ENCODE measurements at regions not wholly inside any gene's neighbourhood (a gene's known extent, or its start where the extent isn't known, plus 50 kb on each side); places are given as distances from the start of the nearest gene placed in this dataset.

- TF ChIP-seq SOX15 (CRISPR knock-in tag; IDR thresholded peaks at IDR 0.05) (no peak), TEAD1 (CRISPR knock-in tag; IDR thresholded peaks at IDR 0.05) (no peak), ZBTB21 (CRISPR knock-in tag; IDR thresholded peaks at IDR 0.05; ENCODE audit: borderline replicate concordance) (no peak), NFYB (CRISPR knock-in tag; conservative IDR thresholded peaks at IDR 0.05; ENCODE audit: low read depth) (no peak), GRHL2 (CRISPR knock-in tag; IDR thresholded peaks at IDR 0.05; ENCODE audit: insufficient replicate concordance, severe bottlenecking) (no peak), NFE2L1 (CRISPR knock-in tag; IDR thresholded peaks at IDR 0.05) (no peak), E2F1 (CRISPR knock-in tag; IDR thresholded peaks at IDR 0.05) (no peak), TEAD4 (CRISPR knock-in tag; IDR thresholded peaks at IDR 0.05) (no peak), ZNF138 (CRISPR knock-in tag; conservative IDR thresholded peaks at IDR 0.05) (no peak)
Observed at GRCh38 chr16:9363520-9363919, 272.1 kb downstream of the HAPSTR1 start (continued).

GRCh38 chr16:9364721-9365369 lies 273.4 kb downstream of the HAPSTR1 start:
- Mint-ChIP-seq H3K4me1 (peaks cover 8% of the 10 kb centered on the region), H3K9me3 (peaks cover 12% of the 10 kb centered on the region; the same call in 1 of the 2 replicates), H3K27me3 (ENCODE audit: low read depth) (no peaks in the 10 kb centered on the region; the same call in 1 of the 2 replicates), H3K36me3 (no peaks in the 10 kb centered on the region), H3K27ac (no peak overlapping the region; the same call in 1 of the 2 replicates), H3K4me3 (no peak overlapping the region)
- CTCF ChIA-PET, result no interaction called here
- POLR2A ChIA-PET, result no interaction called here
- no peak for TF ChIP-seq GRHL2 (CRISPR knock-in tag; IDR thresholded peaks at IDR 0.05; ENCODE audit: insufficient replicate concordance, severe bottlenecking)
- TF ChIP-seq NFE2L1 (CRISPR knock-in tag; IDR thresholded peaks at IDR 0.05), result no peak
- TF ChIP-seq STAT6 (CRISPR knock-in tag; conservative IDR thresholded peaks at IDR 0.05; ENCODE audit: low read depth), result no peak
- TF ChIP-seq ZNF263 (CRISPR knock-in tag; IDR thresholded peaks at IDR 0.05; ENCODE audit: low read depth), result no peak
- no peak for TF ChIP-seq IRF1 (CRISPR knock-in tag; IDR thresholded peaks at IDR 0.05)
- no peak for TF ChIP-seq ZNF121 (CRISPR knock-in tag; IDR thresholded peaks at IDR 0.05)
- TF ChIP-seq TP53 (CRISPR knock-in tag; IDR thresholded peaks at IDR 0.05), result no peak
- ATAC-seq, result no peak
- DNase-seq (ENCODE audit: low spot score), result no peak

- peaks cover 13% of the 10 kb centered on the region for H3K4me1 Mint-ChIP-seq
- peaks cover 12% of the 10 kb centered on the region; the same call in 1 of the 2 replicates for H3K9me3 Mint-ChIP-seq
- H3K27me3 Mint-ChIP-seq (ENCODE audit: low read depth), result no peaks in the 10 kb centered on the region; the same call in none of the 2 replicates
- no peaks in the 10 kb centered on the region for H3K36me3 Mint-ChIP-seq
- POLR2A ChIA-PET, result no interaction called here
- no peak overlapping the region for H3K27ac Mint-ChIP-seq
- no peak overlapping the region for H3K4me3 Mint-ChIP-seq
- CTCF ChIA-PET, result no interaction called here
- DNase-seq (ENCODE audit: low spot score) (no peak), ATAC-seq (no peak)
- no peak for TF ChIP-seq RELA (CRISPR knock-in tag; IDR thresholded peaks at IDR 0.05; ENCODE audit: borderline replicate concordance)
- no peak for TF ChIP-seq NR3C1 (CRISPR knock-in tag; conservative IDR thresholded peaks at IDR 0.05; ENCODE audit: low read depth)
- no peak for TF ChIP-seq FOXJ3 (CRISPR knock-in tag; IDR thresholded peaks at IDR 0.05; ENCODE audit: borderline replicate concordance)
- TF ChIP-seq ZNF425 (CRISPR knock-in tag; conservative IDR thresholded peaks at IDR 0.05), result no peak
- TF ChIP-seq SOX15 (CRISPR knock-in tag; IDR thresholded peaks at IDR 0.05), result no peak
- TF ChIP-seq GABPB1 (CRISPR knock-in tag; IDR thresholded peaks at IDR 0.05), result no peak
- TF ChIP-seq ZNF423 (CRISPR knock-in tag; IDR thresholded peaks at IDR 0.05), result no peak
- no peak for TF ChIP-seq ZNF317 (CRISPR knock-in tag; IDR thresholded peaks at IDR 0.05; ENCODE audit: borderline replicate concordance, low read depth)
- no peak for TF ChIP-seq ATF2 (CRISPR knock-in tag; IDR thresholded peaks at IDR 0.05; ENCODE audit: borderline replicate concordance, low read depth)
- TF ChIP-seq FOXK1 (CRISPR knock-in tag; IDR thresholded peaks at IDR 0.05), result no peak
- no peak for TF ChIP-seq CREM (CRISPR knock-in tag; IDR thresholded peaks at IDR 0.05)
Observed at GRCh38 chr16:9365370-9365728, 273.9 kb downstream of the HAPSTR1 start.

Measured in WTC11 (cell line).